NCI-H1105 treated with DMSO at 0.1 percent for 48 hours (cell line): ENCODE measurements at regions not wholly inside any gene's neighbourhood (a gene's known extent, or its start where the extent isn't known, plus 50 kb on each side); places are given as distances from the start of the nearest gene placed in this dataset.
"Not testable (repeated sequence)": the region's sequence is repeated elsewhere in the genome, so short reads cannot be mapped to it uniquely, and the experiment has no call there.

Experiments used
- DNase-seq: peaks from one replicate; lab custom pipeline; 2025; lab: John Stamatoyannopoulos, UW

DNA sequence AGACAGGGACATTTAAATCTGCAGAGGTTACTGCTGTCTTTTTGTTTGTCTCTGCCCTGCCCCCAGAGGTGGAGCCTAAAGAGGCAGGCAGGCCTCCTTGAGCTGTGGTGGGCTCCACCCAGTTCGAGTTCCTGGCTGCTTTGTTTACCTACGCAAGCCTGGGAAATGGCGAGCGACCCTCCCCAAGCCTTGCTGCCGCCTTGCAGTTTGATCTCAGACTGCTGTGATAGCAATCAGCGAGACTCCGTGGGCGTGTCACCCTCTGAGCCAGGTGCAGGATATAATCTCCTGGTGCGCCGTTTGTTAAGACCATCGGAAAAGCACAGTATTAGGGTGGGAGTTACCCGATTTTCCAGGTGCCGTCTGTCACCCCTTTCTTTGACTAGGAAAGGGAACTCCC, 93.3 kb downstream of the ANKRD30BL start:
- DNase-seq = not testable (repeated sequence)

DNA sequence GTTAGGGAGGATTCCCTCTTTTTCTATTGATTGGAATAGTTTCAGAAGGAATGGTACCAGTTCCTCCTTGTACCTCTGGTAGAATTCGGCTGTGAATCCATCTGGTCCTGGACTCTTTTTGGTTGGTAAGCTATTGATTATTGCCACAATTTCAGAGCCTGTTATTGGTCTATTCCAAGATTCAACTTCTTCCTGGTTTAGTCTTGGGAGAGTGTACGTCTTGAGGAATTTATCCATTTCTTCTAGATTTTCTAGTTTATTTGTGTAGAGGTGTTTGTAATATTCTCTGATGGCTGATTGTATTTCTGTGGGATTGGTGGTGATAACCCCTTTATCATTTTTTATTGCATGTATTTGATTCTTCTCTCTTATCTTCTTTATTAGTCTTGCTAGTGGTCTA, 96.4 kb downstream of the ANKRD30BL start:
- not testable (repeated sequence) for DNase-seq

- DNase-seq = not testable (repeated sequence)
Measured at GRCh38 chr2:132039609-132040236, 122.0 kb downstream of the ANKRD30BL start.

DNA sequence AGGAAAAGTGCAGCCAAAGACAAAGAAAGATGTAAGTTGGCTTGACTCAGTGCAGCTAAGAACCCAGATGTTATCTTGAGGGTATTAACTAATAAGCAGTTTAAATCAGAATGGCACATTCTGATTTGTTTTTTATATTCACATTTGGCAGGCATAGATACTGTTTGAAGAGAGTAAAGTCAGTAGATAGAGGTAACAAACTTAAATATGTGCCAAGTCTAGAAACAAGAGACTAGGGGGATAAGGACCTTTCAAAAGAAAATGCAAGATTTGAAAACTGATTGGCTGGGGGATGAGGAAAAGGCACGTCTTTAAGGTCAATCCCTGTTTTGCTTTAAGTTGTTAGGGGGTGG, 122.9 kb downstream of the ANKRD30BL start:
- DNase-seq = not testable (repeated sequence)

DNA sequence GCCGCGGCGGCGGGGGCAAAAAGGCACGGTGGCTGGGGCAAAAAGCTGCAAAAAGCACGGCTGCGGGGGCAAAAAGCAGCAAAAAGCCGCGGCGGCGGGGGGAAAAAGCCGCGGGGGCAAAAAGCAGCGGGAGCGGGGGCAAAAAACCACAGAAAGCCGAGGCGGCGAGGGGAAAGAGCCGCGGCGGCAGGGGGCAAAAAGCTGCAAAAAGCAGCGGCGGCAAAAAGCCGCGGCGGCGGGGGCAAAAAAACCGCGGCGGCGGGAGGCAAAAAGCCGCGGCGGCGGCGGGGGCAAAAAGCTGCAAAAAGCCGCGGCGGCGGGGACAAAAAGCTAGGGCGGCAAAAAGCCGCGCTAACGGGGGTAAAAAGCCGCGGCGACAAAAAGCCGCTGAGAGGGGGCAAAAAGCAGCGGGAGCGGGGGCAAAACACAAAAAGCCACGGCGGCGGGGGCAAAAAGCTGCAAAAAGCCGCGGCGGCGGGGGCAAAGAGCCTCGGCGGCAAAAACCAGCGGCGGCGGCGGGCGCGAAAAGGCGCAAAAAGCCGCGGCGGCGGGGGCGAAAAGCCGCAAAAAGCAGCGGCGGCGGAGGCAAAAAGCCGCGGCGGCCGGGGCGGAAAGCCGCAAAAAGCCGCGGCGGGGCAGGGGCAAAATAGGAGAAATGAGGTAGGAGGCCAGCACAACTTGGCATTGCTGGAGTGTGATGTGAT, 123.4 kb downstream of the ANKRD30BL start:
- peak; percentile 32 for DNase-seq

- DNase-seq = peak; percentile 31
Measured at GRCh38 chr2:132037527-132038178, 124.1 kb downstream of the ANKRD30BL start.

DNA sequence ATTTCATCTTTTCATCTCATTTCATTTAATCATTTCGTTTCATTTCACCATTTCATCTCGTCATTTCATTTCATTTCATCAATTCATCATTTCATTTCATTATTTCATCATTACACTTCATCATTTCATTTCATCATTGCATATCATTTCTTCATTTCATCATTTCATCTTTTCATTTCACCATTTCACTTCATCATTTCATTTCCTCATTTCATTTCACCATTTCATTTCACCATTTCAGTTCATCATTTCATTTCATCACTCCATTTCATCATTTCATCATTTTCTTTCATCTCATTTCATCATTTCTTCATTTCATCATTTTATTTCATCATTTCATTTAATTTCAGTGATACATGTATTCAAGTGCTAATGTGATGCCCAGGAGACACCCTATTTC, 127.1 kb downstream of the ANKRD30BL start:
- DNase-seq = no peak

GRCh38 chr2:132033949-132034348, 127.8 kb downstream of the ANKRD30BL start:
- DNase-seq = no peak

- DNase-seq = no peak
Measured at GRCh38 chr2:132033365-132033764, 128.4 kb downstream of the ANKRD30BL start.

GRCh38 chr2:132012046-132012445, 149.7 kb downstream of the ANKRD30BL start:
- not testable (repeated sequence) for DNase-seq

GRCh38 chr2:132009874-132010521, 151.8 kb downstream of the ANKRD30BL start:
- no peak for DNase-seq

DNA sequence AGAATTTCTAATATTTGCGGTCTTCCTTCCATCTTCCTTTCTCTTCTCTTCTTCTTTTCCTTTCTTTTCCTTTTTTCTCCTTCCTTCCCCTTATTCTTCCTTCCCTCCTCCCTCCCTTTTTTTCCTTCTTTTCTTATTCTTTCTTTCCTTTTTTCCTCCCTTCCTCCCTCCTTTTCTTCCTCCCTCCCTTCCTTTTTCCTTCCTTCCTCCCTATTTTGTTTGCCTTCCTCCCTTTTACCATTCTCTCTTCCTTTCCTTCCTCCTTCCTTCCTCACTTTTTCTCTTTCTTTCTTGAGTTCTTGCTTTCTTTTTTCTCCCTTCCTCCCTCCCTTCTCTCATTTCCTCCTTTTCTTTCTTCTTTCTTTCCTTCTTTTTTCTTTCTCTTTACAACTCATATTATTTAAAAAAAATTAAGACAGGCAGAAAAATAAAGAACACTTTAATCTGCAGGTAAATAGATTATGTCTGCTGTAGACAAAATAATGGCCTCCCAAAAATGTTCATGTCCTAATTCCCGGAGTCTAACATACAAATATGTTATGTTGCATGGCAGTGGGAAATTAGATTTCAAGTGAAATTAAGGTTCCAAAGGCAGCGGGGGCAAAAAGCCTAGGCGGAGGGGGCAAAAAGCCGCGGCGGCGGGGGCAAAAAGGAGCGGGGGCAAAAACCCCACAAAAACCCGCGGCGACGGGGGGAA, 152.4 kb downstream of the ANKRD30BL start:
- DNase-seq = no peak

DNA sequence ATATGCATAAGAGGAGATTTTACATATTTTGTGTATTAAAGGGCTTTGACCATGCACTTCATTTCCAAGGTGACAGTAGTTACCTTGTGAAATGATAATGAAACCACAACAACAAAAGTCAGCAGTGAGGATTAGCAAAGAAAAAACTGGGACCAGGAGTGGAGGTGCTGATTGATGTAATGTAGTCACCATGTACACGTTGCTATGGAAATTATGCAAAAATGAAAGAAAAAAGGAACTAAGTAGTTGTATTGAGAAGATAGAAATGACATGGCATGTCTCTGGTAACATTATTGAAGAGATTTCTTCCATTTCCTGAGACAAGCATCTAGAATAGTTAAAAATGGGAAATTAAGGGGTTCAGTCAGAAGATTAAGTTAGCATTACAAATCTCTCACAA, 171.0 kb downstream of the ANKRD30BL start:
- not testable (repeated sequence) for DNase-seq

- not testable (repeated sequence) for DNase-seq
Measured at GRCh38 chr2:131966671-131967070, 195.1 kb downstream of the ANKRD30BL start.

- DNase-seq = no peak
Measured at GRCh38 chr2:131966256-131966655, 195.5 kb downstream of the ANKRD30BL start.

DNA sequence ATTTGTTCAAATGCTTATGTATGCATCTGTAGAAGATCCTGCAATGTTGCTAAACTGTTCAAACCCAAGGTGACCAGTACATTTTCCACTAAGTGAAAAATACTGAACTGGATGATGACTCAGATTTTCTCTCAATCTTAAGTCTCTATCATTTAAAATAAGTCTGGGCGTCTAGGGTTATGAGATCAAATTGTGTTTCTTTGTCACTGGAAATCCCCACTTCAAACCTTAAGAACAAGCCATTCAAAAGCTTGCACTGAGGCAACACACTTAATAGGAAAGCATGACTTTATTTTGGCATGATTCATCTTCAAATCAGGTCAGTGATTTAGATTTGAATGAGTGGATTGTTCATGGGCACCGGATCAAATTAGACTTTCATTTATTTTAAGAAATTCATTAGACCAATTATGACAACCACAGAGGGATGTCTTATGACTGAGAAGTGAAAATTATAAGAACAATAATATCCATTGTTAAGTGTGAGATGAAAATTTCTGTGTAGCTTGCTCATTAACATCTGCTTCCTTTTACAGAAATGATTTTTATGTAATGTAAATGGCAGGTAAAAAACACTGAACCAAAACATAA, 203.6 kb downstream of the ANKRD30BL start:
- DNase-seq = not testable (repeated sequence)

DNA sequence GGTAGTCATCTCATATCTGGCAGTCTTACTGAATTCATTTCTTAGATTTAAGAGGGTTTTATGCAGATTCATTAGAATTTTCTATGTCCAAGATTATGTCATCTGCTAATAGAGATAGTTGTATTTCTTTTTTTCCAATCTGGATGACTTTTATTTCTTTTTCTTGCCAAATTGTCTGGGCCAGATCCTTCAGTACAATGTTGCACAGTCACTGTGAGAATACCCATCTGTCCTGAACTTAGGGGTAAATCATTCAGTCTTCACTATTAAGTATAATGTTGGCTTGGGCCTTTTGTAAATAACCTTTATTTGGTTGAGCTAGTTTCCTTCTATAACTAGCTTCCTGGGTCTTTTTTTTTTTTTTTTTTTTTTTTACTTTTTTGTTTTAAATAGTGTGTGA, 213.1 kb downstream of the ANKRD30BL start:
- DNase-seq = not testable (repeated sequence)

- DNase-seq = not testable (repeated sequence)
Measured at GRCh38 chr2:131923287-131923686, 238.5 kb downstream of the ANKRD30BL start.

- DNase-seq = not testable (repeated sequence)
Measured at GRCh38 chr2:131922854-131923253, 238.9 kb downstream of the ANKRD30BL start.
